T-helper 2 cell (primary cell): ENCODE measurements at regions not wholly inside any gene's neighbourhood (a gene's known extent, or its start where the extent isn't known, plus 50 kb on each side); places are given as distances from the start of the nearest gene placed in this dataset.
"Not testable (repeated sequence)": the region's sequence is repeated elsewhere in the genome, so short reads cannot be mapped to it uniquely, and the experiment has no call there.

Experiments used
- DNase-seq, 5 experiments: peaks; one replicate each; pipeline versions ENCODE4 v3.0.0 to v3.0.0-alpha.2; 2012 to 2022

DNA sequence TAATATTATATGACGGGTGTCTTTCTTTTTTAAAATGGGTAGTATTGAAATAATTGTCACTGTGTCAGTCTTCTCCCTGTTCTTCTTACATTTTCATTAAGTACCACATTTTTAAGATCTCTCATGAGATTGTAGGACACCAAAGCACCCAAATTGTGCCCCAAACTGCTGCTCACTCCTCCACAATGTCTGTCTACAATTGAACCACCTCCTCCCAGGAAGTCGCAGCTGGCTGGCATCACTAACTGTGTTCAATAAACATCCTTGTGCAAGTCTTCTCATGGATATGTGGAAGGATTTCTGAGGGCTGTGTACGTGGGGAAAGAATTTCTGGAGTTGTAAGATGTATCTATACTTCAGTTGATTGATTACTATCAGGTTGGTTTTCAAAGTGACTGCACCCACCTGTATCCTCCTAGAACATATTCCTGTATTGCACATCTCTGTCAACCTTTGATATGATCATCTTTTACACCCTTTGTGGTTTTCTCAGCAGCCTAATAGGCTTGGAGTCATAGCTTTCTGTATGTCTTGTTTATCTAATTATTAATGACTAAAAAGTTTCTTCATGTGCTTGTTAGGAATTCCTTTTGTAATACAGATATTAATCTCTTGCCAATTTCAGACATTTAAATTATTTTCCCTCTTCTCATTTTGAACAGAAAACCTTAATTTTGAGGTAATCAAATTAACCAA, 774.9 kb downstream of the RNF144A start:
- DNase-seq: peak in 1 of 5 experiments; percentile 55

GRCh38 chr2:7692657-7693161, 775.5 kb downstream of the RNF144A start:
- DNase-seq: peak in 1 of 5 experiments; percentile 50

- peak in 1 of 5 experiments; percentile 38 for DNase-seq
These were observed 776.2 kb downstream of the RNF144A start for GRCh38 chr2:7693246-7694075.

DNA sequence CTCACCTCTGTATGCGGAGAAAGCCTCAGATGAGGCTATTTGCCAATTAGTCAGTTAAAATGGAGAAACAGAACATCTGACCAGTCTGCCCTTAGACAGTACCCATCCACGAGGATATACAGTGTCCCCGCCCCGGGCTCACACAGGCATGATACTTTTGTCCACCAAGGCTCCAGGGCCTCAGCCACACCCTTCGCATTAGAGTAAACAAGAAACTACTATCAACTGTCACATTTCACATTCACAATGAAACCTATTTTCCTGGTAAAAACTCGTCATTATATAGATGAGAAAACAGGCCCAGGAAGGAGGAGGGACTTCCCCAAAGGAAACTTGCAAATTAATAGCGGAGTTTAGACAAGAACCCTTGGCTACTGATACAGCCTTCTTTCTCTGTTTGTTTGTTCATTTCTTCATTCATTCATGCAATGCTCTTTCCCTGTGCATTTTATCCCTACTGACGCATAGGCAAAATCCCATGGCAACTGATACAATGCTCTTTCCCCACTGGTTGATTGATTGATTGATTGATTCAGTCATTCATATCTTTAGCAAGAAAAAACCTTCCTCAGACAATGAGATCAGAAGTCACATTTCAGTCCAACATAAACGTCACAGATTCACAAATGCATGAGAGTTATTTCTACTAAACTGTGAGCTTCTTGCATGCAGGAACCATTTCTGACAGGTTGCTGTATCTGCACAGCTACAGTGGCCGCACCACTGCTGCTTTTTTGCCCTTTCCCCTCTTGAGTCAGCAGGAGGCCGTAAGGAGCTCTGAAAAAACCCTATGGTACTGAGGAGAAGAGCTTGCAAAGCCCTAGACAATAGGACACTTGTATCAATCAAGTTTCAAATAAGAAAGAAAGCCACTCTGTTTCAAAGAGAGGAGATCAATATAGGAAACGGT, 777.1 kb downstream of the RNF144A start:
- peak in 1 of 5 experiments; percentile 86 for DNase-seq

GRCh38 chr2:7696556-7696955, 779.3 kb downstream of the RNF144A start:
- DNase-seq: not testable (repeated sequence)

DNA sequence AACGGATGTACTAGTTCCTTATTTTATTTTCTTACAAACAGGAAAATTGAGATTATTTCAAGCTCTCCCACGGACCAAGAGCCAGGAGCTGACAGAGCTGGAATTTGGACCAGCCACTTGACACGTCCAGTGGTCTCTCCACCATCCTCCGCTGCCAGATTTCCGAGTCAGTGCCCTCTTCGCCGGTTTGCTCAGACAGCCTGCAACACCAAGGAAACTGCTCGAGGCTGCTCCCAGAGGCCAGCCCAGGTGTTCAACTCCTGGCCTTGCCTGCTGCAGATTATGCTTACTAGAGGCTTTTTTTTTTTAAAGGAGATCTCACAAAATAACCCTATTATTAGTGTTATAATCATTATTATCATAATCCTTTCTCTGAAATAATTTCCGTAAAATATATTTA, 779.8 kb downstream of the RNF144A start:
- no peak for DNase-seq

DNA sequence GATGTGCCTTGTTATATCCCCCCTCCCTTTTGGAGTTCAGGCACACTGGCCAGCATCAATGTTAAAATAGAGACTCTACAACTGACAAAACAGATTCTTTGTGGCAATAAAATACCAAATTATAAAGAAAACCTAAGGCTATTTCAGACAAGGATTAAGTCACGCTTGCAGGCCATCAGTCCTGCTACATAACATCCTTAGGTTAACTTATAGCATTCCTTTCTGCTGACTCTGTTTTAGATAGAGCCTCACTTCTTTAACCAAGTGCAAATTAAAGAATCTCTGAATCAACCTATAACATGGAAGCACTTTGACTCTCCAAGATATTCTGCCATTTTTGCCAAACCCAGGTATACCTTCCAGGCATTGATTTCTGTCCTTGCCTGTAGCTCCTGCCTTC, 784.6 kb downstream of the RNF144A start:
- no peak for DNase-seq

- DNase-seq: no peak
These were observed 785.8 kb downstream of the RNF144A start for GRCh38 chr2:7703048-7703447.

GRCh38 chr2:7703543-7704144, 786.4 kb downstream of the RNF144A start:
- no peak for DNase-seq

DNA sequence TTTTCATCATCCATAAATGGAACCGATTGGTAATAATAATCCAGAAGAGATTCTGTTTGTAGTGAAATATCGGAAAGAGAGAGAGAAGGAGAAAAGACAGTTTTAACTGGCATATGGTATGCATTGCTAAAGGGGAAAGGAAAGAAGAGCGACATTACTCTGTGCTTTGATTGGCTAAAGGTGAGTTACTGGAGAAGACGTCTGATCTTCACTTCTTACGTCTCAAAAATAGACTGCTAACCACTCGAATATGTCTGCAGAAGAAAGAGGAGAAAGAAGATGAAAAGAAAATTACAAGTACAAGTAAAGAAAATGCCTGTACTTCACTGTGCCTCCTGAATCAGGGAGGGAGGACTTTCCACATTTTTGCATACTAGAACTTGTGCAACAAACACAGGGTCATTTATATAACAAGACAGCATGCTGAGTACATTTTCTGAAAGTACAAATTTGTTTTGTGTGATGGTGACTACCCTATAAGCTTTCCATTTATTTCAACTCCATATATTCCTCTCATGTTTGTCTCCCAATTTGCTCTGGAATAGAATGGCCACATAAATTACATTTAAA, 787.2 kb downstream of the RNF144A start:
- no peak for DNase-seq

- DNase-seq: no peak
These were observed 789.6 kb downstream of the RNF144A start for GRCh38 chr2:7706791-7707190.

GRCh38 chr2:7707723-7708122, 790.5 kb downstream of the RNF144A start:
- DNase-seq: no peak

- no peak for DNase-seq
These were observed 792.7 kb downstream of the RNF144A start for GRCh38 chr2:7709907-7710306.

DNA sequence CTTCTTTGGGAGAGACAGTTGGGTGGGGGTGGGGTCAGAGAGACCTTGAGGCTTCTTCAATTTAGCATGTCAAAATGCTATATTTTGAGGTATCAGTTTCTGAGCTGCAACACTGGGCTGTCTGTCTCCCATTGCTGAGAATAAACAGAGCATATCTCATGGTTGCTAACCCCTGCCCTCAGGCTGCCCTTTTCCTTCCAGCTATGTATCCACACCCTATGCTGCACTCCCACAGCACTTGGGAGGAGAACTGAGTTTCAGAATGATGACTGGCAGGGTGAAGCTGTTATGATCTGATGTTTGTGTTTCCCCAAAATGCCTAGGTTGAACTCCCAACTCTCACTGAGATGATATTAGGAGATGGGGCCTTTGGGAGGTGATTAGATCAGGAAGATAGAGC, 794.0 kb downstream of the RNF144A start:
- no peak for DNase-seq

GRCh38 chr2:7719876-7720275, 802.7 kb downstream of the RNF144A start:
- DNase-seq: no peak

DNA sequence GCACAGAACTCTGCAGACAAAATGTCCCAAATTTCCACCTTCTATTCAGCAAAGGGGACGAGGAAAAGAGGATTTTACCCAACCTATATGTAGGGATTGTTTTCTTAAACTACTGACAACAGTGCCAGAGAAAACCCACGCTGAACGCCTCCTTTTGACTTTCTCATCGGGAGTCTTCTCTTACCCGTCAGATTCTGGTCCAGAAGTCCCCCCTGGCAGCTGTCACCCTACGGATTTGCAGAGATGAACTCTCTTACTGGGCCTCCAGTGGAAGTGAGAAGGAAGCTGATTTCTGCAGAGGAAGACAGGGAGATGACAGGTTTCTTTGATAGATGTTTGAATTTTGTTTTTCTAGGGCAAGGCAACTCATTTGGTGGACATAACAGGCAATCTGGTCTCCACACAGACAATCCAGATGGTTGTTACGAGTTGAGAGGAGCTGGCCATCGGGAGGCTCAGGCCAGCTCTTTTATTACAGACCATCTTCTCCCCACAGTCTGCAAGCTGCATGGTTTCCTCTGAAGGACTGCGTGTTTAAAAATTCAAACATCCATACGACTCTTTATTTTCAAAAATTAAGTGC, 804.3 kb downstream of the RNF144A start:
- DNase-seq: no peak

GRCh38 chr2:7722212-7722910, 805.1 kb downstream of the RNF144A start:
- peak in 1 of 5 experiments; percentile 48 for DNase-seq

DNA sequence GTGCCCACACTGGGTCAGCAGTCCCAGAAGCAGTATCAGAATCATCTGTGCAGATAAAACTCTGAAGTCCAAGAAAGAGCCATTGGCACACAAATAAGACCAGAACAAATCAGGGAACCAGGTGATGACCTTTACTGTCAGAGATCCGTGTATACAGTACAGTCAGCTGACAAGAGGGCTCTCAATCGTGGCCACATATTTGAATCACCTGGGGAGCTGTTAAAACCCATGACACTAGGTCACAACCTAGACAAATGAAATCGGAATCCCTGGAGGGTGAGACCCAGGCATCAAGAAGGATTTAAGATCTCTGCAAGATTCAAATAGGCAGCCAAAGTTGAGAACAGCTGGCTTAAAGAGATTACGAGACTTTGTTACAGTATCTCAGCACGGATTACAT, 807.1 kb downstream of the RNF144A start:
- DNase-seq: no peak

- peak in 2 of 5 experiments; percentile 81 to 98 for DNase-seq
These were observed 808.1 kb downstream of the RNF144A start for GRCh38 chr2:7725171-7725849.

DNA sequence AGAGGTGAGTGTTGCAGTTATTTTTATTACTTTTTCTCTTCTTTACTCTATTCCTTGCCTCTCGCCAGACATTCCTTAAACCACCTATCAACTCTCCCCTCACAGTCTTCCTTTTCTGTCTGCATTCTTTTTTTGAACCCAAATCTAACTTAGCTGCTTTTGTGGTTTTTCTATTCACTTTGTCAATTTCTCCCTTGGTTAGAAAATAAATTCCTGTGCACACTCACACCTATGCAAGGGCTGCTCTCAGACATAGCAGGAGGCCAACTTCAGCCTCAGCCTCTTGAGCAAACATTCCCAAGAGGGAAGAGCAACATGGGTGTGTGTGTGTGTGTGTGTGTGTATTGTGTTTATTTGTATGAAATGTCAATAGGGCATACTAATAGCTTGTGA, 808.6 kb downstream of the RNF144A start:
- DNase-seq: peak in 1 of 5 experiments; percentile 52
